ENCODE measurements at regions not wholly inside any gene's neighbourhood (a gene's known extent, or its start where the extent isn't known, plus 50 kb on each side); places are given as distances from the start of the nearest gene placed in this dataset.

DNA sequence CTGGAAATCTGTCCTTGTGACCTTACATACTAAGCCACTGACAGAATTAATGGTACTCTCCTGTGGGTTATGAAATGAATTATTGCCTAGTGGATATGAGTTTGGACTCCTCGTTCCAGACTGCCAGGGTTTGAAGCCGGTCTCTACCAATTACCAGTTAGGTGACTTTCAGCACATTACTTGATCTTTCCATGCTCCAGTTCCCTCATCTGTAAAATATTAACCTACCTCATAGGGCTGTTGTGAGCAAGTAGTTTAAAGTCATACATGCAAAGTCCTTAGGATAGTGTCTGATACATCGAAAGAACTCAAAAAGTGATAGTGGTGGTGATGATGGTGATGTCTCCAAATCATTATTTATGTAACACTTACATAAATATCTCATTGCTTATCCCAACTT, 373.5 kb upstream of the ARX start:
- Histone ChIP-seq H3K36me3 (no peaks in the 10 kb centered on the region), H3K9me3 (no peaks in the 10 kb centered on the region), H3K4me1 (no peaks in the 10 kb centered on the region), H3K27ac (no peak overlapping the region), H3K27me3 (no peaks in the 10 kb centered on the region), H3K4me3 (no peak overlapping the region)
- TF ChIP-seq, protein P1, sequence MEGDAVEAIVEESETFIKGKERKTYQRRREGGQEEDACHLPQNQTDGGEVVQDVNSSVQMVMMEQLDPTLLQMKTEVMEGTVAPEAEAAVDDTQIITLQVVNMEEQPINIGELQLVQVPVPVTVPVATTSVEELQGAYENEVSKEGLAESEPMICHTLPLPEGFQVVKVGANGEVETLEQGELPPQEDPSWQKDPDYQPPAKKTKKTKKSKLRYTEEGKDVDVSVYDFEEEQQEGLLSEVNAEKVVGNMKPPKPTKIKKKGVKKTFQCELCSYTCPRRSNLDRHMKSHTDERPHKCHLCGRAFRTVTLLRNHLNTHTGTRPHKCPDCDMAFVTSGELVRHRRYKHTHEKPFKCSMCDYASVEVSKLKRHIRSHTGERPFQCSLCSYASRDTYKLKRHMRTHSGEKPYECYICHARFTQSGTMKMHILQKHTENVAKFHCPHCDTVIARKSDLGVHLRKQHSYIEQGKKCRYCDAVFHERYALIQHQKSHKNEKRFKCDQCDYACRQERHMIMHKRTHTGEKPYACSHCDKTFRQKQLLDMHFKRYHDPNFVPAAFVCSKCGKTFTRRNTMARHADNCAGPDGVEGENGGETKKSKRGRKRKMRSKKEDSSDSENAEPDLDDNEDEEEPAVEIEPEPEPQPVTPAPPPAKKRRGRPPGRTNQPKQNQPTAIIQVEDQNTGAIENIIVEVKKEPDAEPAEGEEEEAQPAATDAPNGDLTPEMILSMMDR (IDR thresholded peaks at IDR 0.05) = no peak
- no peak for TF ChIP-seq POLR2A (IDR thresholded peaks at IDR 0.05)
- ATAC-seq = no peak
- DNase-seq = no peak
- WGBS (ENCODE audit: insufficient coverage, low coverage, low lambda C conversion rate, missing lambda C conversion rate) = 56% methylated on average over 3 of the region's 3 CpGs
- intact Hi-C loops (cut with DNase I) = no loop called here

DNA sequence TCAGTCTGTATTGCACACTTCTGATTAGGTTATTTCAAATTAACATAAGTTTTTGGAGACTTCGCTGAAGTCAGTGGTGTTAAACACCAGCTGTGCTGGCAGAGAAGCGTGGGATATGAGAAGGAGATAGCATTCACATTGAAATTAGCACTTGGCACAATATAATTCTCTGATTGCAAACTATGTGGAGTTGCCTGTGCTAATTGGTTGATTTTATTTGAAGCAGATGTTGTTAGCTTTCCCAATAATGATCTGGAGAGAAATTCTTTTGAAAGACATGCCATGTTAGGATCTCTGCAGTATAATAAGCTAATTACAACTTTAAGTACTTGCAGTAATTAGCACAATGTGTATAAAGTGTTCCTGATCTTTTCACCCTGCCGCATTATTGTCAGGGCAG, 367.4 kb upstream of the ARX start:
- DNase-seq (no peak), ATAC-seq (no peak)
- Histone ChIP-seq H3K4me1 (no peaks in the 10 kb centered on the region), H3K4me3 (no peak overlapping the region), H3K9me3 (no peaks in the 10 kb centered on the region), H3K27ac (no peak overlapping the region), H3K27me3 (no peaks in the 10 kb centered on the region), H3K36me3 (no peaks in the 10 kb centered on the region)
- intact Hi-C loops (cut with DNase I) = no loop called here
- TF ChIP-seq POLR2A (IDR thresholded peaks at IDR 0.05) = no peak
- TF ChIP-seq, protein P1 (IDR thresholded peaks at IDR 0.05) = no peak
- WGBS (ENCODE audit: insufficient coverage, low coverage, low lambda C conversion rate, missing lambda C conversion rate) = 26% methylated on average over 3 of the region's 3 CpGs

DNA sequence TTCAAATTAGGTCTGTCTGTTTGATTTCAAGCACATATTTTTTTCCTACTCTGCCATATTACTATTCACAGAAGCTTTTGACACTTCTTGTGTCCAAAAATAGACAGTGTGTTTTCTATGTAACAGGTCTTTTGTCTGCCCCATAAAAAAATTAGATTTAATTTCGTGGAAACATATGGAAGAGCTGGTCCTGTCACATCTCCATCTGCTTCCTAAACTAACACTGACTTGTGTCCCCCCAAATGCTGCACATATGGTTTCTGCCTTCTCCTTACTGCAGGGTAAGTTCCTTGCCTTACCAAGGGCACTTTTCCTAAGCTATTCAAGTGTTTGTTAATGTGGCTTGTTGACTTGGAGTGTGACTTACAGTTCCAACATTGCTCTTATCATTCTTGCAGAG, 340.7 kb upstream of the ARX start:
- no peaks in the 10 kb centered on the region for H3K4me1 ChIP-seq
- TF ChIP-seq, protein P1 (IDR thresholded peaks at IDR 0.05) = no peak
- no peak for TF ChIP-seq POLR2A (IDR thresholded peaks at IDR 0.05)
- no peaks in the 10 kb centered on the region for H3K9me3 ChIP-seq
- 0% methylated on average over 1 of the region's 1 CpG for WGBS (ENCODE audit: insufficient coverage, low coverage, low lambda C conversion rate, missing lambda C conversion rate)
- intact Hi-C loops (cut with DNase I) = no loop called here
- H3K4me3 ChIP-seq = no peak overlapping the region
- no peak for DNase-seq
- H3K27ac ChIP-seq = no peak overlapping the region
- no peak for ATAC-seq
- no peaks in the 10 kb centered on the region for H3K27me3 ChIP-seq
- H3K36me3 ChIP-seq = no peaks in the 10 kb centered on the region

- intact Hi-C loops (cut with DNase I) = no loop called here
- no peak for TF ChIP-seq POLR2A (IDR thresholded peaks at IDR 0.05)
- TF ChIP-seq, protein P1 (IDR thresholded peaks at IDR 0.05) = no peak
- DNase-seq = no peak
- H3K27ac ChIP-seq = no peak overlapping the region
- WGBS (ENCODE audit: insufficient coverage, low coverage, low lambda C conversion rate, missing lambda C conversion rate) = 41% methylated on average over 7 of the region's 7 CpGs
- H3K4me3 ChIP-seq = no peak overlapping the region
- H3K27me3 ChIP-seq = no peaks in the 10 kb centered on the region
- ATAC-seq = no peak
- no peaks in the 10 kb centered on the region for H3K9me3 ChIP-seq
- no peaks in the 10 kb centered on the region for H3K36me3 ChIP-seq
- no peaks in the 10 kb centered on the region for H3K4me1 ChIP-seq
Observed at GRCh38 chrX:25344161-25344936, 328.6 kb upstream of the ARX start.
